ENCODE measurements at regions not wholly inside any gene's neighbourhood (a gene's known extent, or its start where the extent isn't known, plus 50 kb on each side); places are given as distances from the start of the nearest gene placed in this dataset.

DNA sequence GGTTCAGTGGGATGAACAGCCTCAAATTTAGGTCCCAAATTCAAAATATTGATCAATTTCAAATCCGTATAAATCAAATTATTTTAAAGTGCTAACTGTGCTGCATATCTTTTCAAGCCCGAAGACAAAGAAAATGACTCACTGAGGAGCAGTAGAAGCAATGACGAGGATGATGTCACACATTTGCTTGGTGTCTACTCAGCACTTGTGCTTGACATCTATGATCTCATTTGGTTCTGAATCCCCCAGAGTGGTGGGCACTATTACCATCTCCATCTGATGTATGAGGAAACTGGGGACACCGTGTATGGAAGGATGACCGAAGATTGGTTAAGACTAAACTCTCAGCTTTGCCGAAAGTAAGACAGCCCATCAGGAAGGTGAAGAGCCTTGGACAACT lies 136.5 kb upstream of the CHRNA7 start:
- Histone ChIP-seq H3K9me2 (replicated peaks; ENCODE audit: low read length) (no peaks in the 10 kb centered on the region), H4K20me1 (ENCODE audit: low read length) (no peaks in the 10 kb centered on the region), H3K4me2 (ENCODE audit: low read length) (no peak overlapping the region), H3K36me3 (ENCODE audit: low read depth, low read length) (no peaks in the 10 kb centered on the region), H3F3A (ENCODE audit: low read length, unreplicated experiment) (no peaks in the 10 kb centered on the region), H3K27me3 (ENCODE audit: low read length) (no peaks in the 10 kb centered on the region; the same call in 1 of the 2 replicates), H3K9ac (ENCODE audit: low read length) (no peak overlapping the region), H3K4me3 (ENCODE audit: low read length) (no peak overlapping the region), H3K4me1 (ENCODE audit: insufficient read depth, low read length) (no peaks in the 10 kb centered on the region), H3K9me3 (ENCODE audit: low read length) (no peaks in the 10 kb centered on the region), H3K79me2 (ENCODE audit: low read length) (no peaks in the 10 kb centered on the region), H2AFZ (ENCODE audit: low read length) (no peak overlapping the region), H3K27ac (ENCODE audit: low read length) (no peak overlapping the region)
- ChIA-PET POLR2A (ENCODE audit: unreplicated experiment) (no interaction called here), CTCF (no interaction called here)
- intact Hi-C loops (cut with micrococcal nuclease): no loop called here
- BruUV-seq (replicated peaks): no TSS peak
- ATAC-seq (no peak), DNase-seq (no peak)
- TF ChIP-seq EZH2 (IDR thresholded peaks at IDR 0.05; ENCODE audit: low read length, unreplicated experiment) (no peak), EZH2phosphoT487 (IDR thresholded peaks at IDR 0.05; ENCODE audit: borderline replicate concordance, low read length) (no peak)
- TF ChIP-seq, protein P1, sequence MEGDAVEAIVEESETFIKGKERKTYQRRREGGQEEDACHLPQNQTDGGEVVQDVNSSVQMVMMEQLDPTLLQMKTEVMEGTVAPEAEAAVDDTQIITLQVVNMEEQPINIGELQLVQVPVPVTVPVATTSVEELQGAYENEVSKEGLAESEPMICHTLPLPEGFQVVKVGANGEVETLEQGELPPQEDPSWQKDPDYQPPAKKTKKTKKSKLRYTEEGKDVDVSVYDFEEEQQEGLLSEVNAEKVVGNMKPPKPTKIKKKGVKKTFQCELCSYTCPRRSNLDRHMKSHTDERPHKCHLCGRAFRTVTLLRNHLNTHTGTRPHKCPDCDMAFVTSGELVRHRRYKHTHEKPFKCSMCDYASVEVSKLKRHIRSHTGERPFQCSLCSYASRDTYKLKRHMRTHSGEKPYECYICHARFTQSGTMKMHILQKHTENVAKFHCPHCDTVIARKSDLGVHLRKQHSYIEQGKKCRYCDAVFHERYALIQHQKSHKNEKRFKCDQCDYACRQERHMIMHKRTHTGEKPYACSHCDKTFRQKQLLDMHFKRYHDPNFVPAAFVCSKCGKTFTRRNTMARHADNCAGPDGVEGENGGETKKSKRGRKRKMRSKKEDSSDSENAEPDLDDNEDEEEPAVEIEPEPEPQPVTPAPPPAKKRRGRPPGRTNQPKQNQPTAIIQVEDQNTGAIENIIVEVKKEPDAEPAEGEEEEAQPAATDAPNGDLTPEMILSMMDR (conservative IDR thresholded peaks at IDR 0.05; ENCODE audit: low read depth, low read length): no peak

DNA sequence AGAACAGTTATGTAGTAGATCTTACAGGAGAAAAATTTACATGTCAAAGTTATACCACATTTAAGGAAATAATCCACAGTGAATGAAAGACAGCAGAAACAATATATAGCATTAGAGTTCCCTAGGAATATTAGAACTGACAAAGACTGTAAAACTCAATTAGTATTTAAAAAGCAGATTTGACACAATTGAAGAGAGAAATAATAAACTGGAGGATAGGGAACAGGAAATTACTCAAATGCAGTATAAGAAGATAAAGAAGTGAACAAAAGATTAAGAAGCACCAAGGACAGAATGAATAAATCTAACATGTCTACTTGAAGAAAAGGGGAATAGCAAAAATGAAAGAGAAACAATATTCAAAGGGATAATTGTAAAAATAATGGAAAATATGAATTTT lies 132.6 kb upstream of the CHRNA7 start:
- ATAC-seq (no peak), DNase-seq (no peak)
- Histone ChIP-seq H3F3A (ENCODE audit: low read length, unreplicated experiment) (no peaks in the 10 kb centered on the region), H2AFZ (ENCODE audit: low read length) (no peak overlapping the region), H3K4me1 (ENCODE audit: insufficient read depth, low read length) (no peaks in the 10 kb centered on the region), H3K27ac (ENCODE audit: low read length) (no peak overlapping the region), H3K4me3 (ENCODE audit: low read length) (no peak overlapping the region), H3K9me2 (replicated peaks; ENCODE audit: low read length) (no peaks in the 10 kb centered on the region), H3K4me2 (ENCODE audit: low read length) (no peak overlapping the region), H3K27me3 (ENCODE audit: low read length) (no peaks in the 10 kb centered on the region; the same call in 1 of the 2 replicates), H3K36me3 (ENCODE audit: low read depth, low read length) (no peaks in the 10 kb centered on the region), H3K9ac (ENCODE audit: low read length) (no peak overlapping the region), H3K9me3 (ENCODE audit: low read length) (no peaks in the 10 kb centered on the region), H4K20me1 (ENCODE audit: low read length) (no peaks in the 10 kb centered on the region), H3K79me2 (ENCODE audit: low read length) (no peaks in the 10 kb centered on the region)
- POLR2A ChIA-PET (ENCODE audit: unreplicated experiment): no interaction called here
- intact Hi-C loops (cut with micrococcal nuclease): no loop called here
- CTCF ChIA-PET: no interaction called here
- no TSS peak for BruUV-seq (replicated peaks)
- TF ChIP-seq, protein P1 (conservative IDR thresholded peaks at IDR 0.05; ENCODE audit: low read depth, low read length): no peak
- TF ChIP-seq EZH2 (IDR thresholded peaks at IDR 0.05; ENCODE audit: low read length, unreplicated experiment) (no peak), EZH2phosphoT487 (IDR thresholded peaks at IDR 0.05; ENCODE audit: borderline replicate concordance, low read length) (no peak)

DNA sequence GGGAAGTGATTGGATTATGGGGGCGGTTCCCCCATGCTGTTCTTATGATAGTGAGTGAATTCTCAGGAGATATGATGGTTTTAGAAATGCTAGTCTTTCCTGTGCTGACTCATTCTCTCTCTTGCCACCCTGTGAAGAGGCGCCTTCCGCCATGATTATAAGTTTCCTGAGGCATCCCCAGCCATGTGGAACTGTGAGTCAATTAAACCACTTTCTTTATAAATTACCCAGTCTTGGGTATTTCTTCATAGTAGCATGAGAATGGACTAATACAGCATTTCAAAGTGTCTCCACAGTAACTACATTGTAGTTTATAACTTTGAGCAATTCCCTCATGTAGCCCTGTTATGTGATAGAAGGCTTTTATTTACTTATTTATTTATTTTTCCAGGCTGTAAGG lies 128.8 kb upstream of the CHRNA7 start:
- ATAC-seq: no peak
- Histone ChIP-seq H3K9me2 (replicated peaks; ENCODE audit: low read length) (no peaks in the 10 kb centered on the region), H3K27me3 (ENCODE audit: low read length) (peaks cover 3% of the 10 kb centered on the region), H3K79me2 (ENCODE audit: low read length) (no peaks in the 10 kb centered on the region), H3K4me2 (ENCODE audit: low read length) (no peak overlapping the region), H2AFZ (ENCODE audit: low read length) (no peak overlapping the region), H3K9ac (ENCODE audit: low read length) (no peak overlapping the region), H3K36me3 (ENCODE audit: low read depth, low read length) (no peaks in the 10 kb centered on the region), H3K4me1 (ENCODE audit: insufficient read depth, low read length) (no peaks in the 10 kb centered on the region), H4K20me1 (ENCODE audit: low read length) (no peaks in the 10 kb centered on the region), H3K27ac (ENCODE audit: low read length) (no peak overlapping the region), H3K4me3 (ENCODE audit: low read length) (no peak overlapping the region), H3F3A (ENCODE audit: low read length, unreplicated experiment) (no peaks in the 10 kb centered on the region), H3K9me3 (ENCODE audit: low read length) (no peaks in the 10 kb centered on the region)
- TF ChIP-seq, protein P1 (conservative IDR thresholded peaks at IDR 0.05; ENCODE audit: low read depth, low read length): no peak
- TF ChIP-seq EZH2 (IDR thresholded peaks at IDR 0.05; ENCODE audit: low read length, unreplicated experiment) (no peak), EZH2phosphoT487 (IDR thresholded peaks at IDR 0.05; ENCODE audit: borderline replicate concordance, low read length) (no peak)
- BruUV-seq (replicated peaks): no TSS peak
- CTCF ChIA-PET: no interaction called here
- POLR2A ChIA-PET (ENCODE audit: unreplicated experiment): no interaction called here
- no peak for DNase-seq
- intact Hi-C loops (cut with micrococcal nuclease): no loop called here

Data from PC-3 (cell line).